GM18511 (cell line): ENCODE measurements at regions not wholly inside any gene's neighbourhood (a gene's known extent, or its start where the extent isn't known, plus 50 kb on each side); places are given as distances from the start of the nearest gene placed in this dataset.

Experiments used
- ATAC-seq: cut with Tn5 transposase; IDR thresholded peaks from one replicate; pipeline ENCODE4 v1.9.1; 2021; ENCODE audit warnings: mild to moderate bottlenecking, moderate library complexity; ENCODE audit not compliant: unreplicated experiment

DNA sequence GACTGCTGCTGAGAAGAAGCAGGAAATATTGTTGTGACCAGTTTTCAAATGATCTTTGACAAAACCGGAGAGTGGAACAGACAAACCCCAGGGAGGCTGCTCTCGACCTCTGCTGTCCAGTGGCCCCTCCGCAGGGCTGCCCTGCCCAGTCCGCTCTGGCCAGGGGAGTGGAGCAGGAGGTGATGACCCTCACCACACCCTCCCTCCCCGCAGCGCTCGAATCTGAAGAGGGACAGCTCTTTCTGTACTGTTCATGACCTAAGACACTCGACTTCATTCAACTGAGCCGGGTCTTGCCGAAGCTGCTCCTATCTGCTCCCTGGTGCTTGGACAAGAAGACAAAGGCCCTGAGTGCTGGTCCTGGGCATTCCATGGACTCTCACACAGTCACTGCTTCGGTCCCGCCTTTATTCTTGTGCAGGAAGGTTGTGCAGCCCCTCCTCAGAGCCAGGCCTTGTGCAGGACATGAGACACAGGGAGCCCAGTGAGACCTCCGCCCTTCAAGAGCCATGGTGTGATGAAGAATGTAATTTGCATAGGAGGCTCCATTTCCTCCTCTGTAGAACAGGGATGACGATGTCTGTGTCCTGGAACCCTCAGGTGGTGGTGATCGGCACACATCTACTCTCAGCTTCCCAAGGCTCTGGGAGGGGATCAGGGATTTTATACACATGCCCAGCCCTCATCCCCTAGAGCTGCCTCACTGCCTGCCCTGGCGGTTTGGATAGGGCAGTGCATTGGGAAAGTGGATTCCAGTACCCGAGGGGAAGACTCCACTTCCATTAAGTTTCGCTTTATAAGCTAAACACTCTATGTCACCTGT, 97.1 kb upstream of the PRR20G start:
- no peak for ATAC-seq

DNA sequence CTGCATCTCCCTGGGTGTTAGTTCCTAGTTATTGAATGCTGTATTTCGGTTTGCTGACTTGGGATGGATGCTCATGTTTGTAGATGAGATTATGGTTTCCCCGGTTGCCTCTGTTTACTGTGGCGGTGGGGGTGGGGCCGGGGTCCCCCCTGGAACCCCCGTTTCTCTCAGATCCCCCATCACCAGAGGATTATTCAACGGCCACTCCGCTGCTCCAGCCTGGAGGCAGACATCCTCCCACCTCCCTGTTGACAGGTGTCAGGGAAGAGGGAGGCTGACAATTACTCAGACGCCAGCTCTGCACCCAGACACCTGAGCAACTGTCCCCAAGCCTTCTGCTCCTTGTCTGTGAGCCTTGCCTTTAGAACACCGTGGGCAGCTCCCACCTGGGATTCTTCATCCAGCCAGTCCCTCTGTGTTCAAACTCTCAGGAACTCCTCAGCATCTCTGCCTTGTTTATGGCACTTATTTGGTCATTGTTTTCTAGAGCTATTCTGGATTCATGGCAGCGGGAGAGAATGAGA, 95.9 kb upstream of the PRR20G start:
- ATAC-seq: no peak

DNA sequence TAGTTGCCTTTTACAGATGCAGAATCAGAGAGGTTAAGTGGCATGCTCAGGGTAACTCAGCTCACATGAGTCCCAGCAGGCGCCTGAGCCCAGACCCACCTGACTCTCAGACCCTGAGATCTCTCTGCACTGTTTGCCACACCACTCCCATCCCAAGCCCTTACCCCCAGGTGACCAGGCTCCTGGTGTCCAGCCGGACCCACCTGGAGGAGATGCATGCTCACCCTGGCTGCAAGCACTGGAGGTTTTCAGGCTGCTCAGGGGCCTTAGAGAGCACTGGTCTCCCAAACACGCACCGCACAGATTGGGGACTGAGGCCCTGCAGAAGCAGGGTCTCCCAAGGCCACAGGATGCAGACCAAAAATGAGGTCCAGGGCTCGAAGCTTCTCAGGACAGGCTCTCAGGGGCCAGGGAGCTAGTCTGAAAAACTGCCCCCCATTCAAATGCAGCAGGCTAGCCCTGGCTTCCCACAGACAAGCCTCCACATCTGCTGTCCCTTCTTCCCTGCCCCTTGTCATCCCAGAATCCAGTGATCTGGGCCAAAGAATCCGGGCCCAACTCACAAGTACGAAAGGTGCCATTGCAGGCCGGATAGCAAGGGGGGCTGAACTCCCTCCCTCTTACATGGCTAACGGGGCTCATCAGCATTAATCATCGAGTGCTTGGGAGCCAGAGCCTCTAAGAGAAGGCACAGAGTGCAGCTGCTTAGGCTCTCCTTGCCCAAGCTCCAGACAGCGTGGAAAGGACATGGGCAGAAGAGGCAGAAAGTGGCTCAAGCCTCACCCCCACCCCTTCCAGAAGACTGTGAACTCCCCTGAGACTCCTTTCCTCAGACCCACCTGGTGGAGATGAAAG, 90.2 kb upstream of the PRR20G start:
- no peak for ATAC-seq

DNA sequence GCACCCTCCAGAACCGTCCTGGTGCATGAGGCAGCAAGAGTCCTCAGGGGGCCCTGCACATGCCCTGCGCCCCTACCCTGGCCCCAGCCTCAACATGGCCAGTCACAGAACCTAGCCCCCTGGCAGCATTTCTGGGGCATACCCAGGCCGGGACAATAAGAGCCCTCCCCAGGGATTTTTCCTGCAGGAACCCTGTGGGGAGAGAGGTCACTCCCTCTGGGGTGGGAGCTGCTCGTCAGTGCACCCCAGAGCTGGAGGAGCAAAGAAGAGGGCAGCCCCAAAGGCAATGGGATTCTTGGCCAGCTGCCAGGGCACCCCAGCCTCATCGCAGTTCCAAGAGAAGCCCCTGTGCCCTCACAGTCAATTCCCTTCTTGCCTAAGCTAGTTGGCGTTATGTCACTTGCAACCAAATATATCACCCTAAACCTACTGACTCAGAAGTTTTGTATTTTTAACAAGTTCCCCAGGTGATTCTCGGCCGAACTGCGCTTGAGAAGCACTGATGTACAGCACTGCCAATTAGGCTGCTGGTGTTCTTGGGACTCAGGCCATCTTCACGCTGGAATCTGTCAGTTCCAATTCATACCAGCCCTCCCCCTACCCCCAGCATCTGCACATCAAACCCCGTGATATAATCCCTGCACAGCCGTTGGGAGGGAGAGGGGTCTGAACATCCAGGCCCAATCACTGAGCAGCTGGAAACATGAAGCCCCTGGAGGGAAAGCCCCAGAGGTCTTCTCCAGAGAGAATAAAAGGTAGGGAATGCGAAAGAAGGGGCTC, 87.5 kb upstream of the PRR20G start:
- ATAC-seq: no peak

DNA sequence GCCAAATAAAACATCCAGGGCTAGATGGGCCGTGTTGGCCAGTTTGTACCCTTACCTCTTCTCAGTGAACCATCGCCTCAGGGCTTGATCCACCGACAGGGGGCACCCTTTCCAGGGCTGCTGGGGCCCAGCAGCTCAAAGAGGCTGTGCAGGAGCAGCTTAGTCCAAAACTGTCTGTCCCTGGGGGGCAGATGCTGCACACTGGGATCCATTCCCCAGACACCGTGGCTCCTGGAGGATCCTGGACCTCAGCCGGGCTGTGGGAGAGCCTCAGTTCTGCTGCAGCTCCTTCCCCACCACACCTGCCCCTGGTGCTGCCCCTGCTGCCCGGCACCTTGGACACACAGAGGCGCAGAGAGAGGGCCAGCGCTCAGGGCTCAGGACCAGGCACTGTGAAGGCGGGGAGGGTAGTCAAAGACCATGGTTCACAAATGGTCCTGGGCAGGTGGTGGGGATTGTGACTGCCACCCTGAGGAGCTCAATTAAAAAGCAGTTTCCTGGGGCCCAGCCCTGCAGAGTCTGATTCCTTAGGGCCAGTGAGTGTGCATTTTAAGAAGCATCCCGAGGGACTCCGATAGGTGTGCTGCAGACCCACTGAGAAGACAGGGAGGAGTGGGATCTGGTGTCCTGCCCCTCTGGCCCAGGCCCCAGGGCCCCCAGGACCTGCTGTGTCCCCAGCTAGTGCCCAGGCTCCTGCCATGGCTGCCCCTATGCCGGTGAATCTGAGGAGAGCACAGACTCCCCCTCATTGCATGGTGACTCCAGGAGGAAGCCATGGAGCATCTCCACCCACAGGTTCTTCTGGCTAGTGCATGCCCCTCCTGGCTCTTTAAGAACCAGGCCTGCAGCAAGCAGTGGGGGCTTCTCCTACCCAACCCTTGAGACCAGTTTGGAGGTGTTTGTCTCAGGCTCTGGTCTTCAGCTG, 86.5 kb upstream of the PRR20G start:
- ATAC-seq: no peak

DNA sequence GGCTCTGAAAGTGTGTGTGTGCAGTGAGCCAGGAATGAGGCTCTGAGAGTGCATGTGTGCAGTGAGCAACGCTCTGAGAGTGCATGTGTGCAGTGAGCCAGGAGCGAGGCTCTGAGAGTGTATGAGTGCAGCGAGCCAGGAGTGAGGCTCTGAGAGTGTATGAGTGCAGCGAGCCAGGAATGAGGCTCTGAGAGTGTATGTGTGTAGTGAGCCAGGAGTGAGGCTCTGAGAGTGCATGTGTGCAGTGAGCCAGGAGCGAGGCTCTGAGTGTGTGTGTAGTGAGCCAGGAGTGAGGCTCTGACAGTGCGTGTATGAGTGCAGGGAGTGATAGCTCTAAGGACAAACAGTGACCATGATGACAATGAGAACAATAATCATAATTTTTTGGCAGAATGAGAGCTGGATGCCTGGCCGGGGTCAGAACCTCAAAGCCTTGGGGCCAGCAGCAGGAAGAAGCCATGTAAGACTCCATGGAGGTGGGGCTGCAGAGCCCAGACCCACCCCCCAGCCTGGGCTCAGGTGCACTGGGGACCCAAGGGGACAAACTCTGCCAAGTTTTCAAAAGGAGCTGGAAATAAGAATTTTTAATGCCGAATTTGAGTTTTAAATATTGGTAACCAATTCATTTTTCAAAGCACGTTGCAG, 85.7 kb upstream of the PRR20G start:
- no peak for ATAC-seq

DNA sequence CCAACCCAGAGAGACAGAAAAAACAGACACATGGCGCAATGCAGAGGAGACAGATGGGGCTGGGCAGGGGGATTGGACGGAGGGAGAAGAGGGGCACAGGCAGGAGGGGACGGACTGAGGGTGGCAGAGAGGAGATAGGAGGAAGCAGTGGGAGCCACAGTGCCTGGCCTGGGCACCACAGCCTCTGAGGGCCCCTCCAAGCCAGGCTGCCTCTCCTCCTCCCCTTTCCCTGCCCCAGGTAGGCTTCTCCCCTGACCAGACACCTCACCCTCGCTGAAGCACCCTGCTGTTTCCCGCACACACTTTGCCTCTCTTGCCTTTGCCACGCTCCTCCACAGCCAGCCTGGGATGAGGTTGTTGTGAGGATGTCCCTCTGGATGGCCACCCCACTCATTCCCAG, 84.0 kb upstream of the PRR20G start:
- no peak for ATAC-seq

DNA sequence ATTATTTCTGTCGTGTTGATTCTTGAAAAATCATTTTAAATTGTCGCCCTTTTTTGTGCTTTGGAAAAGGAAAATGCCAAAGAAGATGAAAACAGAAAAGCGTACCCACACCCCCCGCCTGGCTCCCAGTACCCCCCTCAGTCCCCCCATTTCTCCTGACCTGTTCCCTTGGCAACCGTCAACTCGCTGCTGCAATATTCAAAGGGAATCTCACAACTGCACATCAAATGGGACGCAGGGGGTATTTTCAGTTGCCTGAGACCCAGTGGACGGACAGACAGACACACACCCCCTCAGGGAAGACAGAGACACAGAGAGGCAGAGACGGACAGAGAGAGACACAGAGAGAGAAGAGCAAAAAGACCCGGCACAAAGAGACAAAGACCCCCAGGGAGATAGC, 83.5 kb upstream of the PRR20G start:
- ATAC-seq: no peak

DNA sequence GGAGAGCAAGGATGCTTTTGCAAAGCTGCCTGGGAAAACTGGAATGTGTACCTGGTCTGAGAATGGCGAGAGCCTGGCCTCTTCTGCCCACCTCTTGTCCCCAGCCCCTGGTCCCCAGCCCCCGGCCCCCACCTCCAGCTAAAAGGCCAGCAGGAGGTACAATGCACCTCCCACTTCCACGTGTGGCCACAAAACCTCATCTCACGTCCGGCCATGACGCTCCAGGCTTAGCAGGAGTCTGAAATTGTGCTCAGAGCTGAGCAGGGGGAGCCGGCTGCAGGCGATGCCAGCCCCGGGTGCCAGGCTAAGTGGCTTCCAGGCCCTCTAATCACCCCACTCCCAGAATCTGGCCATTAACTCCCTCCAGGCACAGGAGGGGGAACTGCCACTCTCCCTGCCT, 83.1 kb upstream of the PRR20G start:
- no peak for ATAC-seq

DNA sequence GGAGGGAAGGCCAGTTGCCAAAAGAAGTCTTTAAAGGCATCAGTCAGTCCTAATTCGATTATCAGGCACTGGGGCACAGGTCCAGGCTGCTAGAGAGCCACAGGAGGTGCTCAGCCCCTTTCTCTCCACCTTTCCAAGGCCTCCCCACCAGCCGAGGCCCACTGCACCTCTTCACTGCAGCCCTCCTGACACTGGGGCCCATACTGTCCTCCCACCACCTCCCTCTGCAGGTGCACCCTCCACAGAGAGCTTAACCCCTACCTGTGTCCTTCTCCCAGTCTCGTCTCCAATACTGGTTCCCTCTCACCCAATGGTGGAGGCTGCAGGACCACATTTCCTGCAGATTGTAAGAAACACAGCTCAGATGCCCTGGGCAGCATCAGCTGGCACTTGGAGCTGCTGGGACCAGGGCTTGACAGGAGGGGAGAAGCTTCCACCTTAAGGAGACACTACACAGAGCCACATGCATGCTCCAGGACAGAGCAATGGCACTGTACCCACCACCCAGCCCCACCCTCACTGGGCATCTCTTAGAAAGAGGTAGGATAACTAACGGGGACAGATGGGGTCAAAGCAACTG, 81.6 kb upstream of the PRR20G start:
- ATAC-seq: no peak

DNA sequence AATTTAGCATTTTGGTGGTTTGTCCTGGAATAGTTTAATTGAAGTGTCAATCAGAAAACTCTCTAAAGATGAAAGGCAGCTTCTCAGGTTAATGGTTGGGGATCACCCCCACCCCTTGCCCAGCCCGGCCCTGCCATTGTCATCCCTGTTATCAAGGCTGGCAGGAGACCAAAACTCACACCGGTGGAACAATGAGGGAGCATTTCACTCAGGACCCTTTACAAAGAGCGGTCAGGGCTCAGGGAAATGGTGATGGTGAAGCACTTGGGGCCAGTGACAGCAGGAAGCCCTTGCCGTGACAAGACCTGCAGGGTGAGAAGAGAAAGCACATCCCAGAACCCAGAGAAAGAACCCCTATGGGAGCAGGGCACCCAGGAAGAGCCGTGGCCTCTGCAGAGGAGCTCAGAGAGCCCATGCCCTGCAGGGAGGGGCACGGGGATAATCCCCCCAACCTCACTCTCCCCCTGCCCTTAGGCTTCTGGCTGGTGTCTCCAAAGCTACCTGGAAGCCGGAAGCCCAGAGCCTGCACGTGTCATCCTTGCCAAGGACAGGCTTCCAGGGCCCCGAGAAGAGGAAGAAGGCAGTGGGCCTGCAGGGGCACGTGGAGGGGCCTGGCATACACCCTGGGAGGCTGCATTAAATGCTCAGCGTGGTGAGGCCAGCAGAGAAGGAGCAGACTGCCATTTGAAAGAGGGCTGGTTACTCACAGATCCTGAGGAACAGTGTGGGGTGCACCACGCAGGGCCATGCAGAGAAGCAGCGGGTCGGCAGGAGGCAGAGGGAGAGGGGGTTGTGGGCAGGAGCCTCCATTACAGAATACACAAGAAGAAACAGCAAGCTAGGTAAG, 80.6 kb upstream of the PRR20G start:
- no peak for ATAC-seq

DNA sequence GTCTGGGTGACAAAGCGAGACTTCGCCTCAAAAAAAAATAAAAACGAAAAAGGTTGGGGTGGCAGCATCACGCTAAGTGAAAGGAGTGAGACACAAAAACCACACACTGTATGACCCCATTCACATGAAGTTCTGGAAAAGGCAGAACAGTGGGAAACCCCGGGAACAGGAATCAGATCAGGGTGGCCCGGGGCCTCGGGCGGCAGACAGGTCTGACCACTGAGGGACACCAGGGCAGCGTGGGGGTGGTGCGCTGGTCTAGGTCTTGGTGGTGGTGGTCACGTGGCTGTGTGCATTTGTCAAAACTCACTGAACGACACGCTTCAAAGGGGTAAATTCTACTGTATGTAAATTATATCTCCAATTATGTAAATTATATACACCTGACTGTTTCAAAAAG, 79.7 kb upstream of the PRR20G start:
- ATAC-seq: no peak

DNA sequence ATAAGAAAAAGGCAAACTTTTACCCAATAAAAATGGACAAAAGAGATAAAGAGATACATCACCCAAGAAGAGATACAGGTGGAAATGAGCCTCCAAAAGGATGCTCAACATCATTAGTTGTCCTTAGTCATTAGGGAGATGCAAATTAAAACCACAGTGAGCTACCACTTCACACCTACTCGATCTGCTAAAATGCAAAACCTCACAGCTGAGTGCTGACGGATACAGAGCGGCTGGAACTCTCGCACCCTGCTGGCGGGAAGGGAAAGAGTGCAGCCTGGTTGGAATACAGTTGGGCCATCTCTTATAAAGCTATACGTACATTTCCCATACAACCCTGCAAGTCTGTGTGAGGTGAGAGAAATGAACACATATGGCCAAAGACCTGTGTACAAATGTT, 78.5 kb upstream of the PRR20G start:
- no peak for ATAC-seq

DNA sequence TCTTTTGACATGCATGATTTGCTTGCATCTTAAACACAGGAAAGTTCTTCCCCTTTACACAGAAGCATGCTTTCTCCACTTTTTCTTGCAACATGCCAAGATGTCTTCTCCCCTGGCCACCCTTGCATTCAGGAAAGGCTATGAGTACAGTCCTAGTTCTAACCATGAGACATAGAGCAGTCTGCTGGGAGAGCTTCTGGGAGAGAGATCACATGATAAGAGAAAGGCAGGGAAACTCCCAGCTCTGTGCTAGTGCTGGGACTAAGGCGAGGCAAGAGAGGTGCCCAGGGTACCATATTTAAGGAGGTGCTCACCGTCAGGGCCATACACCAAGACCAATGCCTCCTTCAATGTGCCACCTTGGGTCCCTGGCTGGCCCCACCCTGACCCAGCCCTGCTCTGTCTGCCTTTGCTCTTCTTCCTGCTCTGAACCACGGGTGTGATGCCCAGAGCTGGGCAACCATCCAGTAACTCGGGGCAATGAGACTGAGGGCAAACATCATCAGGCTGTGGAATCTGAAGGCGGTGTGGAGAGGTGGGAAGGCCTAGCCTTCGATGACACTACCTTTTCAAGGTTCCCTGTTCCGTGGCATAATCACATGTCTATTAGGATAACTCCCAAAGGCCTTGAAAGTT, 77.4 kb upstream of the PRR20G start:
- ATAC-seq: no peak

DNA sequence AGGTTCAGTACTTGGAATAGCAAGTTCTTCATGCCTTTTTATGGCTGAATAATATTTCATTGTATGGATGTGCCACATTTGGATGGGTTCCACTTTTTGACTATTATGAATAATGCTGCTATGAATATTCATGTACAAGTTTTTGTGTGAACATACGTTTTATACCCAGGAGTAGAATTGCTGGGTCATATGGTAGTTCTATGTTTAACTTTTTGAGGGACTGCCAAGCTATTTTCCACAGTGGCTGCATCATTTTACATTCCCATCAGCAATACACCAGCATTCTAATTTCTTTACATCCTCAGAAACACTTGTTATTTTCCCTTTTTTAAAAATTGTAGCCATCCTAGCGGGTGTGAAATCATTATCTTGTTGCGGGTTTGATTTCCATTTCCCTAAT, 76.0 kb upstream of the PRR20G start:
- no peak for ATAC-seq

DNA sequence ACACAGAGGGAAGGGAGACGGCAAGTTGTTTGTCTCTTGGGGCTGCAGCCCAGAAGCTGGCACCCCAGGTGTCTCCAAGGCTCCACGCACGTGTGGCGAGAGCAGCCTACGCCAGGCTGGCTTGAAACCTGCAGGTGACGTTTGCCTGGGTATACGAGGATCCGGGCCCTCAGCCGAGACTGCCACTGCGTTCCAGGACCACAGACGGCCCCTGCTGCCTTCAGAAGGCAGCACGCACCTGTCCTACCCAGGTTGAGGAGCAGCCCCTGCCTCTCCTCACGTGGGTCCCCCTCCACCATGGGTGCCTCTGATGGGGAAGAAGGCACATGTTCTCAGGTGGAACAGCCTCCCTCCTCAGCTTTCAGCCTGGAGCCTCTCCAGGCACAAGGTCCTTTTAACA, 75.3 kb upstream of the PRR20G start:
- no peak for ATAC-seq

DNA sequence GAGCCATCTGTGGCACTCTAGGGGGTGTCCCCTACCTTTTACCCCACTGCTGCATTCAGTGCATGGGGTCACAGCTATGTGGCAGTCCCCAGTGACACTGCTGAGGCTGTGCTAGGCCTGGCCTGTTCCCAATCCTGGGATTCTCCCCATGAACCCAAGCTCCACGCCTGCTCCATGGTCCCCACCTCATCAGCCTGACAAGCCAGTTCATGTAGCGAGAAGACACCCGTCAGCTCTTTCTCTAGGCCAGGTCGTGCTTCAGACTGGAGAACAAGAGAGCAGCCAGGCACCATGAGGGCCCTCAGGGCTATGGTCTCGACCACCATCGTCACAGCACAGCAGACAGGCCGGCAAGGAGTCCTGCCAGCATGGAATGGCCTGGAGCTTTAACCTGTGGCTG, 72.8 kb upstream of the PRR20G start:
- ATAC-seq: no peak

DNA sequence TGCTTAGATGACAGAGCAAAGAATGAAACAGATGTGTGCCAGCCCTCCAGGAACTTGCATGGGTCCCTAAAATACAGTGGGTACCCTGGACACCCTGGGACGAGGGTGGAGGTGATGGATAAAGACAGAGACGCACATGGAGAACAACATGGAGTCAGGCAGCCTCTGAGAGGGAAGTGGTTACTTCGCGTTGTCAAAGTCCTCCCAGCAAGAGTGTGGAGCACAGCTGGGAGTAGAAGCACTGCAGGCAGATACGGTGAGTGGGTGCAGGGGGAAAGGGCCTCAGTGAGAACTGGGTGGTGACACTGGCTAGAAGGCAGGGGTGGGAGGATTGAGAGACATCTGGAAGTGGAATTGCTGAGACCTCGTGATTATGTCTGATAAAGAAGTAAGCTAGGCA, 70.8 kb upstream of the PRR20G start:
- no peak for ATAC-seq
